ENCODE measurements at regions not wholly inside any gene's neighbourhood (a gene's known extent, or its start where the extent isn't known, plus 50 kb on each side); places are given as distances from the start of the nearest gene placed in this dataset.

GRCh38 chr7:23971031-23971430 lies 261.0 kb downstream of the STK31 start:
- DNase-seq (ENCODE audit: low read depth in 2 of 3, low spot score in 2 of 3): no peak

GRCh38 chr7:23972057-23972456 lies 262.0 kb downstream of the STK31 start:
- no peak for DNase-seq (ENCODE audit: low read depth in 2 of 3, low spot score in 2 of 3)

- no peak for DNase-seq (ENCODE audit: low read depth in 2 of 3, low spot score in 2 of 3)
Observed at GRCh38 chr7:23973264-23973663, 263.2 kb downstream of the STK31 start.

- DNase-seq (ENCODE audit: low read depth in 2 of 3, low spot score in 2 of 3): no peak
Observed at GRCh38 chr7:23980081-23980480, 270.1 kb downstream of the STK31 start.

GRCh38 chr7:23981314-23981713 lies 271.3 kb downstream of the STK31 start:
- no peak for DNase-seq (ENCODE audit: low read depth in 2 of 3, low spot score in 2 of 3)

GRCh38 chr7:23981758-23982157 lies 271.7 kb downstream of the STK31 start:
- no peak for DNase-seq (ENCODE audit: low read depth in 2 of 3, low spot score in 2 of 3)

GRCh38 chr7:24005517-24005916 lies 278.5 kb upstream of the NPY start:
- no peak for DNase-seq (ENCODE audit: low read depth in 2 of 3, low spot score in 2 of 3)

GRCh38 chr7:24010495-24010894 lies 273.5 kb upstream of the NPY start:
- no peak for DNase-seq (ENCODE audit: low read depth in 2 of 3, low spot score in 2 of 3)

- DNase-seq (ENCODE audit: low read depth in 2 of 3, low spot score in 2 of 3): no peak
Observed at GRCh38 chr7:24017519-24017918, 266.5 kb upstream of the NPY start.

- DNase-seq (ENCODE audit: low read depth in 2 of 3, low spot score in 2 of 3): no peak
Observed at GRCh38 chr7:24018331-24018730, 265.7 kb upstream of the NPY start.

- DNase-seq (ENCODE audit: low read depth in 2 of 3, low spot score in 2 of 3): no peak
Observed at GRCh38 chr7:24019841-24020240, 264.1 kb upstream of the NPY start.

GRCh38 chr7:24024276-24025068 lies 259.5 kb upstream of the NPY start:
- no peak for DNase-seq (ENCODE audit: low read depth in 2 of 3, low spot score in 2 of 3)

GRCh38 chr7:24025094-24025493 lies 258.9 kb upstream of the NPY start:
- no peak for DNase-seq (ENCODE audit: low read depth in 2 of 3, low spot score in 2 of 3)

- DNase-seq (ENCODE audit: low read depth in 2 of 3, low spot score in 2 of 3): no peak
Observed at GRCh38 chr7:24025765-24026164, 258.2 kb upstream of the NPY start.

GRCh38 chr7:24026351-24026750 lies 257.6 kb upstream of the NPY start:
- DNase-seq (ENCODE audit: low read depth in 2 of 3, low spot score in 2 of 3): no peak

GRCh38 chr7:24029068-24029467 lies 254.9 kb upstream of the NPY start:
- no peak for DNase-seq (ENCODE audit: low read depth in 2 of 3, low spot score in 2 of 3)

GRCh38 chr7:24034251-24034650 lies 249.7 kb upstream of the NPY start:
- DNase-seq (ENCODE audit: low read depth in 2 of 3, low spot score in 2 of 3): no peak

- DNase-seq (ENCODE audit: low read depth in 2 of 3, low spot score in 2 of 3): no peak
Observed at GRCh38 chr7:24035366-24036032, 248.5 kb upstream of the NPY start.

- DNase-seq (ENCODE audit: low read depth in 2 of 3, low spot score in 2 of 3): no peak
Observed at GRCh38 chr7:24036033-24036412, 248.0 kb upstream of the NPY start.

GRCh38 chr7:24038993-24039392 lies 245.0 kb upstream of the NPY start:
- no peak for DNase-seq (ENCODE audit: low read depth in 2 of 3, low spot score in 2 of 3)

GRCh38 chr7:24039991-24040624 lies 243.9 kb upstream of the NPY start:
- no peak for DNase-seq (ENCODE audit: low read depth in 2 of 3, low spot score in 2 of 3)

- DNase-seq (ENCODE audit: low read depth in 2 of 3, low spot score in 2 of 3): no peak
Observed at GRCh38 chr7:24042028-24042427, 242.0 kb upstream of the NPY start.

Data from hematopoietic multipotent progenitor cell (in vitro differentiated cells).